ENCODE measurements at regions not wholly inside any gene's neighbourhood (a gene's known extent, or its start where the extent isn't known, plus 50 kb on each side); places are given as distances from the start of the nearest gene placed in this dataset.

GRCh38 chr3:171516765-171517164 is 56.6 kb upstream of the TNIK start:
- TF ChIP-seq, protein P1, sequence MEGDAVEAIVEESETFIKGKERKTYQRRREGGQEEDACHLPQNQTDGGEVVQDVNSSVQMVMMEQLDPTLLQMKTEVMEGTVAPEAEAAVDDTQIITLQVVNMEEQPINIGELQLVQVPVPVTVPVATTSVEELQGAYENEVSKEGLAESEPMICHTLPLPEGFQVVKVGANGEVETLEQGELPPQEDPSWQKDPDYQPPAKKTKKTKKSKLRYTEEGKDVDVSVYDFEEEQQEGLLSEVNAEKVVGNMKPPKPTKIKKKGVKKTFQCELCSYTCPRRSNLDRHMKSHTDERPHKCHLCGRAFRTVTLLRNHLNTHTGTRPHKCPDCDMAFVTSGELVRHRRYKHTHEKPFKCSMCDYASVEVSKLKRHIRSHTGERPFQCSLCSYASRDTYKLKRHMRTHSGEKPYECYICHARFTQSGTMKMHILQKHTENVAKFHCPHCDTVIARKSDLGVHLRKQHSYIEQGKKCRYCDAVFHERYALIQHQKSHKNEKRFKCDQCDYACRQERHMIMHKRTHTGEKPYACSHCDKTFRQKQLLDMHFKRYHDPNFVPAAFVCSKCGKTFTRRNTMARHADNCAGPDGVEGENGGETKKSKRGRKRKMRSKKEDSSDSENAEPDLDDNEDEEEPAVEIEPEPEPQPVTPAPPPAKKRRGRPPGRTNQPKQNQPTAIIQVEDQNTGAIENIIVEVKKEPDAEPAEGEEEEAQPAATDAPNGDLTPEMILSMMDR (IDR thresholded peaks at IDR 0.05), result no peak
- no peak for TF ChIP-seq POLR2A (IDR thresholded peaks at IDR 0.05)

Data from heart left ventricle (tissue), 13 donors.